HepG2 (cell line): ENCODE measurements at regions not wholly inside any gene's neighbourhood (a gene's known extent, or its start where the extent isn't known, plus 50 kb on each side); places are given as distances from the start of the nearest gene placed in this dataset.

Experiments
- ATAC-seq: fragments of 200-7000 bp; cut with Tn5 transposase; 3 replicates; pipeline ENCODE4 v1.9.1; 2020; ENCODE audit warnings: mild to moderate bottlenecking, moderate library complexity
- BruUV-seq: library from RNA; stranded (reverse); fragments of 400-500 nt; replicated peaks from 2 replicates; lab custom pipeline; 2021; lab: Mats Ljungman, UMichigan
- CTCF ChIA-PET: fragments of 300-600 bp; formaldehyde crosslinking; extraction: SDS; loops from one replicate; lab custom pipeline; 2021; ENCODE audit warnings: low total read pairs, inconsistent platforms, low intra/inter-chr PET ratio; lab: Yijun Ruan, JAX
- POLR2A ChIA-PET: fragments of 350-600 bp; sonication (Branson Sonifier 250); formaldehyde crosslinking; loops from one replicate; lab custom pipeline; 2020; ENCODE audit warnings: antibody characterized with exemption, inconsistent platforms; lab: Yijun Ruan, JAX
- DNase-seq: peaks from one replicate; pipeline ENCODE4 v3.0.0-alpha.2; 2015; ENCODE audit warnings: low spot score
- FAIRE-seq: peaks from 3 replicates; lab custom pipeline; 2011; peaks lifted over from hg19 to GRCh38; lab: Jason Lieb, UNC
- H2AFZ ChIP-seq: one replicate; pipeline ENCODE4 v1.6.1; 2011; ENCODE audit warnings: low read length, inconsistent platforms
- H3K27ac ChIP-seq: fragments of 300-600 bp; 3 replicates; pipeline ENCODE4 v1.8.0; 2011; ENCODE audit warnings: mixed run types, mild to moderate bottlenecking, mixed read lengths, low read length, inconsistent platforms; ENCODE audit not compliant: insufficient read depth; ENCODE audit errors: extremely low read length
- H3K27me3 ChIP-seq, 2 experiments: fragments of 200-600 bp in 1 of 2; 2 replicates in 1 of 2; 3 replicates in 1 of 2; pipeline versions ENCODE4 v1.6.0 to v1.8.0; 2011; ENCODE audit warnings: low read length in 2 of 2, mild to moderate bottlenecking in 2 of 2, moderate library complexity in 2 of 2, inconsistent platforms in 1 of 2; ENCODE audit not compliant: insufficient read depth in 2 of 2, control insufficient read depth in 1 of 2
- H3K36me3 ChIP-seq, 2 experiments: fragments of 200-600 bp in 1 of 2; replicated peaks in 1 of 2; 2 replicates in 1 of 2; 3 replicates in 1 of 2; pipeline versions ENCODE4 v1.5.1 to v1.8.0; 2011; ENCODE audit warnings: low read length in 2 of 2, inconsistent platforms in 1 of 2; ENCODE audit not compliant: insufficient read depth in 2 of 2, control insufficient read depth in 1 of 2
- H3K4me1 ChIP-seq: 2 replicates; pipeline ENCODE4 v1.5.1; 2012; ENCODE audit warnings: low read length, inconsistent platforms; ENCODE audit not compliant: insufficient read depth
- H3K4me2 ChIP-seq: 2 replicates; pipeline ENCODE4 v1.6.0; 2011; ENCODE audit warnings: low read depth, low read length, inconsistent platforms
- H3K4me3 ChIP-seq, 3 experiments: fragments of 200-600 bp in 1 of 3; sonication (generic), shearing (Covaris generic) in 1 of 3; replicated peaks in 1 of 3; 2 replicates each; pipeline ENCODE4 v1.5.1; 2011 to 2016; ENCODE audit warnings: low read length in 3 of 3, inconsistent platforms in 2 of 3, low read depth in 2 of 3, mild to moderate bottlenecking in 2 of 3, control low read depth in 1 of 3, mixed read lengths in 1 of 3; ENCODE audit not compliant: insufficient read depth in 1 of 3
- H3K79me2 ChIP-seq: one replicate; pipeline ENCODE4 v1.6.1; 2011; ENCODE audit warnings: low read length, inconsistent platforms; ENCODE audit not compliant: insufficient read depth
- H3K9ac ChIP-seq: 2 replicates; pipeline ENCODE4 v1.6.0; 2011; ENCODE audit warnings: mild to moderate bottlenecking, low read depth, low read length, inconsistent platforms; ENCODE audit not compliant: insufficient read depth
- H3K9me3 ChIP-seq: 2 replicates; pipeline ENCODE4 v1.5.1; 2012; ENCODE audit warnings: mild to moderate bottlenecking, low read length
- H4K20me1 ChIP-seq: 2 replicates; pipeline ENCODE4 v1.6.0; 2011; ENCODE audit warnings: inconsistent platforms, mild to moderate bottlenecking, low read length, moderate library complexity; ENCODE audit not compliant: insufficient read depth
- DRAP1 ChIP-seq: IDR thresholded peaks from 2 replicates; pipeline ENCODE4 v1.6.1; 2016; ENCODE audit warnings: missing genetic modification reagents, missing compliant biosample characterization
- HNRNPUL1 ChIP-seq: fragments of 200-400 bp; formaldehyde crosslinking; IDR thresholded peaks from 2 replicates; pipeline ENCODE4 v1.6.1; 2017; ENCODE audit warnings: low read depth, mild to moderate bottlenecking, low read length, moderate library complexity
- HOXA7 ChIP-seq: sonication (generic); formaldehyde crosslinking; IDR thresholded peaks from 2 replicates; pipeline ENCODE4 v1.8.1; 2022; ENCODE audit warnings: mild to moderate bottlenecking, missing genetic modification reagents, moderate library complexity
- KAT2B ChIP-seq: fragments of 150-350 bp; IDR thresholded peaks from 2 replicates; pipeline ENCODE4 v1.6.1; 2014; ENCODE audit warnings: low read depth, low read length, borderline replicate concordance
- KDM4B ChIP-seq: sonication (generic); formaldehyde crosslinking; IDR thresholded peaks from 2 replicates; pipeline ENCODE4 v1.4.0; 2020; ENCODE audit warnings: missing genetic modification reagents
- STAT6 ChIP-seq: sonication (generic); formaldehyde crosslinking; IDR thresholded peaks from 2 replicates; pipeline ENCODE4 v1.4.0; 2020; ENCODE audit warnings: missing genetic modification reagents, mild to moderate bottlenecking, borderline replicate concordance
- ZFP37 ChIP-seq: sonication (generic); formaldehyde crosslinking; IDR thresholded peaks from 2 replicates; pipeline ENCODE4 v1.4.0; 2020; ENCODE audit warnings: missing genetic modification reagents, borderline replicate concordance
- ZMAT3 ChIP-seq: sonication (generic); formaldehyde crosslinking; conservative IDR thresholded peaks from 2 replicates; pipeline ENCODE4 v1.7.0; 2021; ENCODE audit warnings: missing genetic modification reagents
- ZNF609 ChIP-seq: sonication (generic); formaldehyde crosslinking; IDR thresholded peaks from 2 replicates; pipeline ENCODE4 v1.4.0; 2020; ENCODE audit warnings: mild to moderate bottlenecking, missing genetic modification reagents, borderline replicate concordance
- ZNF672 ChIP-seq: sonication (generic); formaldehyde crosslinking; IDR thresholded peaks from 2 replicates; pipeline ENCODE4 v1.8.1; 2022; ENCODE audit warnings: missing genetic modification reagents
- ZSCAN22 ChIP-seq: sonication (generic); formaldehyde crosslinking; IDR thresholded peaks from 2 replicates; pipeline ENCODE4 v1.4.0; 2020; ENCODE audit warnings: mild to moderate bottlenecking, missing genetic modification reagents
- ZSCAN5A ChIP-seq: sonication (generic); formaldehyde crosslinking; IDR thresholded peaks from 2 replicates; pipeline ENCODE4 v1.8.0; 2022; ENCODE audit warnings: mild to moderate bottlenecking, missing genetic modification reagents, borderline replicate concordance
- WGBS: methylation state at CpG from one replicate; pipeline ENCODE4 v1.1.6; 2017; ENCODE audit warnings: low lambda C conversion rate; 5-methylcytosine and 5-hydroxymethylcytosine counted together
- in situ Hi-C: cut with HindIII; loops from 2 replicates; pipeline ENCODE4 v1.10.0; 2017; ENCODE audit warnings: low pct_unique_long_range_greater_than_20kb; ENCODE audit not compliant: extremely low pct_ligation_motif_present
- intact Hi-C: fragments of 100-400 bp; cut with micrococcal nuclease; formaldehyde crosslinking; loops from one replicate; pipeline ENCODE4 v1.10.0; 2022; ENCODE audit not compliant: unreplicated experiment

GRCh38 chr1:116825207-116825719, 71.0 kb downstream of the CD2 start (continued):
- TF ChIP-seq STAT6 (CRISPR knock-in tag): no peak
- TF ChIP-seq DRAP1: no peak
- TF ChIP-seq ZMAT3 (CRISPR knock-in tag): no peak
- TF ChIP-seq ZSCAN22 (CRISPR knock-in tag): no peak

GRCh38 chr1:116825720-116826438, 71.6 kb downstream of the CD2 start:
- ChIA-PET POLR2A (no interaction called here), CTCF (no interaction called here)
- WGBS: 58% methylated on average over 10 of the region's 10 CpGs
- no TSS peak for BruUV-seq
- no peak for FAIRE-seq
- Histone ChIP-seq H4K20me1 (no peaks in the 10 kb centered on the region), H3K9me3 (no peaks in the 10 kb centered on the region), H3K79me2 (no peaks in the 10 kb centered on the region), H3K4me2 (no peak overlapping the region), H3K4me1 (peaks cover 17% of the 10 kb centered on the region), H3K4me3 (no peak overlapping the region), H3K27ac (no peak overlapping the region), H3K36me3 (no peaks in the 10 kb centered on the region), H2AFZ (no peak overlapping the region), H3K27me3 (no peaks in the 10 kb centered on the region), H3K9ac (no peak overlapping the region)
- DNase-seq: no peak
- no peak for ATAC-seq
- in situ Hi-C loops: no loop called here
- intact Hi-C loops: no loop called here
- TF ChIP-seq KDM4B: no peak
- no peak for TF ChIP-seq ZFP37 (CRISPR knock-in tag)
- no peak for TF ChIP-seq HOXA7 (CRISPR knock-in tag)
- no peak for TF ChIP-seq HNRNPUL1
- no peak for TF ChIP-seq KAT2B
- TF ChIP-seq ZNF609 (CRISPR knock-in tag): no peak
- TF ChIP-seq ZNF672: no peak
- TF ChIP-seq ZSCAN5A (CRISPR knock-in tag): no peak
